PC-3 (cell line): ENCODE measurements at regions not wholly inside any gene's neighbourhood (a gene's known extent, or its start where the extent isn't known, plus 50 kb on each side); places are given as distances from the start of the nearest gene placed in this dataset.

Source experiments
- CTCF ChIP-seq: fragments of 300-600 bp; sonication (generic); conservative IDR thresholded peaks from 2 replicates; pipeline ENCODE4 v1.5.1; 2017; ENCODE audit warnings: antibody characterized with exemption, low read depth, mild to moderate bottlenecking, low read length
- EZH2 ChIP-seq: fragments of 300-600 bp; sonication (generic); IDR thresholded peaks from one replicate; pipeline ENCODE4 v1.6.1; 2017; ENCODE audit warnings: antibody characterized with exemption, mild to moderate bottlenecking, low read length; ENCODE audit not compliant: unreplicated experiment

DNA sequence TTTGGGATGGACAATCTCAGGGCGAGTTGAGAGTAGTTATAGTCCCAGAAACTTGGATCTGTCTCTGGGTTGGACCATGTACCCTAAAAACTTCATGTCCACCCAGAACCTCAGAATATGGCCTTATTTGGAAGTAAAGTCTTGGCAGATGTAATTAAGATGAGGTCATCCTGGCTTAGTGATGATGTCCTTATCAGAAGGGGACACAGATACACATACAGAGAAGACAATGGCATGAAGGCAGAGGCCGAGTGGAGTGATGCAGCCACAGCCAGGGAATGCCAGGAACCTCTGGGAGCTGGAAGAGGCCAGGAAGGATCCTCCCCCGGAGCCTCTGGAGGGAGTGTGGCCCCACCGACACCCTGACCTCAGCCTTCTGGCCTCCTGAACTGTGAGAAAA lies 61.2 kb upstream of the STX18 start:
- TF ChIP-seq CTCF (no peak), EZH2 (no peak)
